HepG2 (cell line): ENCODE measurements at regions not wholly inside any gene's neighbourhood (a gene's known extent, or its start where the extent isn't known, plus 50 kb on each side); places are given as distances from the start of the nearest gene placed in this dataset.

Experiments used
- ATAC-seq: fragments of 200-7000 bp; cut with Tn5 transposase; 3 replicates; pipeline ENCODE4 v1.9.1; 2020; ENCODE audit warnings: mild to moderate bottlenecking, moderate library complexity
- BruUV-seq: library from RNA; stranded (reverse); fragments of 400-500 nt; replicated peaks from 2 replicates; lab custom pipeline; 2021; lab: Mats Ljungman, UMichigan
- CTCF ChIA-PET: fragments of 300-600 bp; formaldehyde crosslinking; extraction: SDS; loops from one replicate; lab custom pipeline; 2021; ENCODE audit warnings: low total read pairs, inconsistent platforms, low intra/inter-chr PET ratio; lab: Yijun Ruan, JAX
- POLR2A ChIA-PET: fragments of 350-600 bp; sonication (Branson Sonifier 250); formaldehyde crosslinking; loops from one replicate; lab custom pipeline; 2020; ENCODE audit warnings: antibody characterized with exemption, inconsistent platforms; lab: Yijun Ruan, JAX
- DNase-seq: peaks from one replicate; pipeline ENCODE4 v3.0.0-alpha.2; 2015; ENCODE audit warnings: low spot score
- FAIRE-seq: peaks from 3 replicates; lab custom pipeline; 2011; peaks lifted over from hg19 to GRCh38; lab: Jason Lieb, UNC
- H2AFZ ChIP-seq: one replicate; pipeline ENCODE4 v1.6.1; 2011; ENCODE audit warnings: low read length, inconsistent platforms
- H3K27ac ChIP-seq: fragments of 300-600 bp; 3 replicates; pipeline ENCODE4 v1.8.0; 2011; ENCODE audit warnings: mixed run types, mild to moderate bottlenecking, mixed read lengths, low read length, inconsistent platforms; ENCODE audit not compliant: insufficient read depth; ENCODE audit errors: extremely low read length
- H3K27me3 ChIP-seq, 2 experiments: fragments of 200-600 bp in 1 of 2; 2 replicates in 1 of 2; 3 replicates in 1 of 2; pipeline versions ENCODE4 v1.6.0 to v1.8.0; 2011; ENCODE audit warnings: low read length in 2 of 2, mild to moderate bottlenecking in 2 of 2, moderate library complexity in 2 of 2, inconsistent platforms in 1 of 2; ENCODE audit not compliant: insufficient read depth in 2 of 2, control insufficient read depth in 1 of 2
- H3K36me3 ChIP-seq, 2 experiments: fragments of 200-600 bp in 1 of 2; replicated peaks in 1 of 2; 2 replicates in 1 of 2; 3 replicates in 1 of 2; pipeline versions ENCODE4 v1.5.1 to v1.8.0; 2011; ENCODE audit warnings: low read length in 2 of 2, inconsistent platforms in 1 of 2; ENCODE audit not compliant: insufficient read depth in 2 of 2, control insufficient read depth in 1 of 2
- H3K4me1 ChIP-seq: 2 replicates; pipeline ENCODE4 v1.5.1; 2012; ENCODE audit warnings: low read length, inconsistent platforms; ENCODE audit not compliant: insufficient read depth
- H3K4me2 ChIP-seq: 2 replicates; pipeline ENCODE4 v1.6.0; 2011; ENCODE audit warnings: low read depth, low read length, inconsistent platforms
- H3K4me3 ChIP-seq, 3 experiments: fragments of 200-600 bp in 1 of 3; sonication (generic), shearing (Covaris generic) in 1 of 3; replicated peaks in 1 of 3; 2 replicates each; pipeline ENCODE4 v1.5.1; 2011 to 2016; ENCODE audit warnings: low read length in 3 of 3, inconsistent platforms in 2 of 3, low read depth in 2 of 3, mild to moderate bottlenecking in 2 of 3, control low read depth in 1 of 3, mixed read lengths in 1 of 3; ENCODE audit not compliant: insufficient read depth in 1 of 3
- H3K79me2 ChIP-seq: one replicate; pipeline ENCODE4 v1.6.1; 2011; ENCODE audit warnings: low read length, inconsistent platforms; ENCODE audit not compliant: insufficient read depth
- H3K9ac ChIP-seq: 2 replicates; pipeline ENCODE4 v1.6.0; 2011; ENCODE audit warnings: mild to moderate bottlenecking, low read depth, low read length, inconsistent platforms; ENCODE audit not compliant: insufficient read depth
- H3K9me3 ChIP-seq: 2 replicates; pipeline ENCODE4 v1.5.1; 2012; ENCODE audit warnings: mild to moderate bottlenecking, low read length
- H4K20me1 ChIP-seq: 2 replicates; pipeline ENCODE4 v1.6.0; 2011; ENCODE audit warnings: inconsistent platforms, mild to moderate bottlenecking, low read length, moderate library complexity; ENCODE audit not compliant: insufficient read depth
- FOXA1 ChIP-seq, 2 experiments: fragments of 450-650 bp in 1 of 2; sonication (generic) in 1 of 2; formaldehyde crosslinking in 1 of 2; IDR thresholded peaks; 2 replicates each; pipeline versions ENCODE4 v1.4.0 to v1.6.1; 2016 to 2020; ENCODE audit warnings: missing genetic modification reagents in 1 of 2
- JUN ChIP-seq: sonication (generic); formaldehyde crosslinking; IDR thresholded peaks from 2 replicates; pipeline ENCODE4 v1.4.0; 2020; ENCODE audit warnings: mild to moderate bottlenecking, missing genetic modification reagents
- PITX1 ChIP-seq: sonication (generic); formaldehyde crosslinking; IDR thresholded peaks from 2 replicates; pipeline ENCODE4 v1.5.1; 2020; ENCODE audit warnings: mild to moderate bottlenecking, missing genetic modification reagents
- ZNF224 ChIP-seq: sonication (generic); formaldehyde crosslinking; IDR thresholded peaks from 2 replicates; pipeline ENCODE4 v1.5.0; 2020; ENCODE audit warnings: mild to moderate bottlenecking, missing genetic modification reagents
- ZNF34 ChIP-seq: sonication (generic); formaldehyde crosslinking; IDR thresholded peaks from 2 replicates; pipeline ENCODE4 v1.4.0; 2020; ENCODE audit warnings: mild to moderate bottlenecking, missing genetic modification reagents, borderline replicate concordance
- WGBS: methylation state at CpG from one replicate; pipeline ENCODE4 v1.1.6; 2017; ENCODE audit warnings: low lambda C conversion rate; 5-methylcytosine and 5-hydroxymethylcytosine counted together
- in situ Hi-C: cut with HindIII; loops from 2 replicates; pipeline ENCODE4 v1.10.0; 2017; ENCODE audit warnings: low pct_unique_long_range_greater_than_20kb; ENCODE audit not compliant: extremely low pct_ligation_motif_present
- intact Hi-C: fragments of 100-400 bp; cut with micrococcal nuclease; formaldehyde crosslinking; loops from one replicate; pipeline ENCODE4 v1.10.0; 2022; ENCODE audit not compliant: unreplicated experiment
- TF ChIP-seq, protein P1 (sequence below), 2 experiments: fragments of 450-650 bp in 1 of 2; sonication (generic) in 1 of 2; formaldehyde crosslinking in 1 of 2; IDR thresholded peaks; 2 replicates each; pipeline versions ENCODE4 v1.6.1 to v1.8.0; 2016 to 2022; ENCODE audit warnings: antibody characterized with exemption in 1 of 2, mild to moderate bottlenecking in 1 of 2, missing genetic modification reagents in 1 of 2
- TF ChIP-seq, protein P2 (sequence below): sonication (generic); formaldehyde crosslinking; IDR thresholded peaks from 2 replicates; pipeline ENCODE4 v1.4.0; 2020; ENCODE audit warnings: missing genetic modification reagents, borderline replicate concordance

DNA sequence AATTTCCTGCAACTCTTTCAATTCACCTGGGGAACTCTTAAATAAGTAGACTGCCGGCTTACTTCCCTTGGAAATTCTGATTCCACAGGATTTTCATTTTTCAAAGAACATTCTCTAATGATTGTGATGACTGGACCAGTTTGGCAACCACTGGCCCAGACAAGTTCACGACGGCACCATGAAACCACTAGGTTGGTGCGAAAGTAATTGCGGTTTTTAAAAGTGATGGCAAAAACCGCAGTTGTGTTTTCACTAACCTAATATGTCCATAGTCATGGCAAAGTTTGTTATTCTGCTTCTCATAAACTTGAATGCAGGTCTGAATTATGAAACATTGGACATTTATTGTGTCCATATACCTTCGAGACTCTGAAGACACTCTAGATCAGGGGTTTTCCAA lies 317.2 kb downstream of the IRX1 start (continued):
- TF ChIP-seq, protein P1, sequence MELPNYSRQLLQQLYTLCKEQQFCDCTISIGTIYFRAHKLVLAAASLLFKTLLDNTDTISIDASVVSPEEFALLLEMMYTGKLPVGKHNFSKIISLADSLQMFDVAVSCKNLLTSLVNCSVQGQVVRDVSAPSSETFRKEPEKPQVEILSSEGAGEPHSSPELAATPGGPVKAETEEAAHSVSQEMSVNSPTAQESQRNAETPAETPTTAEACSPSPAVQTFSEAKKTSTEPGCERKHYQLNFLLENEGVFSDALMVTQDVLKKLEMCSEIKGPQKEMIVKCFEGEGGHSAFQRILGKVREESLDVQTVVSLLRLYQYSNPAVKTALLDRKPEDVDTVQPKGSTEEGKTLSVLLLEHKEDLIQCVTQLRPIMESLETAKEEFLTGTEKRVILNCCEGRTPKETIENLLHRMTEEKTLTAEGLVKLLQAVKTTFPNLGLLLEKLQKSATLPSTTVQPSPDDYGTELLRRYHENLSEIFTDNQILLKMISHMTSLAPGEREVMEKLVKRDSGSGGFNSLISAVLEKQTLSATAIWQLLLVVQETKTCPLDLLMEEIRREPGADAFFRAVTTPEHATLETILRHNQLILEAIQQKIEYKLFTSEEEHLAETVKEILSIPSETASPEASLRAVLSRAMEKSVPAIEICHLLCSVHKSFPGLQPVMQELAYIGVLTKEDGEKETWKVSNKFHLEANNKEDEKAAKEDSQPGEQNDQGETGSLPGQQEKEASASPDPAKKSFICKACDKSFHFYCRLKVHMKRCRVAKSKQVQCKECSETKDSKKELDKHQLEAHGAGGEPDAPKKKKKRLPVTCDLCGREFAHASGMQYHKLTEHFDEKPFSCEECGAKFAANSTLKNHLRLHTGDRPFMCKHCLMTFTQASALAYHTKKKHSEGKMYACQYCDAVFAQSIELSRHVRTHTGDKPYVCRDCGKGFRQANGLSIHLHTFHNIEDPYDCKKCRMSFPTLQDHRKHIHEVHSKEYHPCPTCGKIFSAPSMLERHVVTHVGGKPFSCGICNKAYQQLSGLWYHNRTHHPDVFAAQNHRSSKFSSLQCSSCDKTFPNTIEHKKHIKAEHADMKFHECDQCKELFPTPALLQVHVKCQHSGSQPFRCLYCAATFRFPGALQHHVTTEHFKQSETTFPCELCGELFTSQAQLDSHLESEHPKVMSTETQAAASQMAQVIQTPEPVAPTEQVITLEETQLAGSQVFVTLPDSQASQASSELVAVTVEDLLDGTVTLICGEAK (IDR thresholded peaks at IDR 0.05) = peak; percentile 58; the same call in 1 of the 2 replicates
- TF ChIP-seq, protein P1 (CRISPR knock-in tag; IDR thresholded peaks at IDR 0.05) = no peak
- no peak for TF ChIP-seq JUN (CRISPR knock-in tag)

DNA sequence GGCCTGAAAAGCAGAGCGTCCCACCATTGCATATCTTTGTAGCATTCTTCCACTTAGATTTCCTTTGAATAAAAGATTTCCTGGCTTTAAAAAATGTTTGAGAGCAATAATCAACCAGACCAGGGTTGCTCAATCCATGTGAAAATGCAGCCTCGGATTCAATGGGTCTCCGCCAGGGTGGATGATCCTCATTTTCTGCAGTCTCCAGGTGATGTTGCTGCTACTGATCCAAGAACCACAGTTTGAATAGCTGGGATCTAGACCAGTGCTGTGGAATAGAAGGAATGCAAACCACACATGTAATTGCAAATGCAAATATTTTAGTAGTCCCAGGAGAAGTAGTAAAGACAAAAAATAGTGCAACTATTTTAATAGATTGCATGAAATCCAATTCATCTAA lies 317.6 kb downstream of the IRX1 start:
- no peak overlapping the region for H3K4me3 ChIP-seq
- FAIRE-seq (no peak), ATAC-seq (no peak), DNase-seq (no peak)
- 24% methylated on average over 3 of the region's 3 CpGs for WGBS
- H3K4me2 ChIP-seq = no peak overlapping the region
- intact Hi-C loops (no loop called here), in situ Hi-C loops (no loop called here)
- H4K20me1 ChIP-seq = no peaks in the 10 kb centered on the region
- H3K27ac ChIP-seq = no peak overlapping the region
- no peak overlapping the region for H3K9ac ChIP-seq
- CTCF ChIA-PET = no interaction called here
- H3K4me1 ChIP-seq = no peaks in the 10 kb centered on the region
- H3K79me2 ChIP-seq = no peaks in the 10 kb centered on the region
- H3K36me3 ChIP-seq = no peaks in the 10 kb centered on the region
- peaks cover 83% of the 10 kb centered on the region for H3K9me3 ChIP-seq
- no peaks in the 10 kb centered on the region for H3K27me3 ChIP-seq
- POLR2A ChIA-PET = no interaction called here
- H2AFZ ChIP-seq = no peak overlapping the region
- no TSS peak for BruUV-seq
- TF ChIP-seq ZNF224 (CRISPR knock-in tag) (no peak), ZNF34 (CRISPR knock-in tag) (no peak), PITX1 (CRISPR knock-in tag) (no peak), FOXA1 (IDR thresholded peaks at IDR 0.05) (no peak), FOXA1 (CRISPR knock-in tag; IDR thresholded peaks at IDR 0.05) (no peak)
- TF ChIP-seq, protein P2, sequence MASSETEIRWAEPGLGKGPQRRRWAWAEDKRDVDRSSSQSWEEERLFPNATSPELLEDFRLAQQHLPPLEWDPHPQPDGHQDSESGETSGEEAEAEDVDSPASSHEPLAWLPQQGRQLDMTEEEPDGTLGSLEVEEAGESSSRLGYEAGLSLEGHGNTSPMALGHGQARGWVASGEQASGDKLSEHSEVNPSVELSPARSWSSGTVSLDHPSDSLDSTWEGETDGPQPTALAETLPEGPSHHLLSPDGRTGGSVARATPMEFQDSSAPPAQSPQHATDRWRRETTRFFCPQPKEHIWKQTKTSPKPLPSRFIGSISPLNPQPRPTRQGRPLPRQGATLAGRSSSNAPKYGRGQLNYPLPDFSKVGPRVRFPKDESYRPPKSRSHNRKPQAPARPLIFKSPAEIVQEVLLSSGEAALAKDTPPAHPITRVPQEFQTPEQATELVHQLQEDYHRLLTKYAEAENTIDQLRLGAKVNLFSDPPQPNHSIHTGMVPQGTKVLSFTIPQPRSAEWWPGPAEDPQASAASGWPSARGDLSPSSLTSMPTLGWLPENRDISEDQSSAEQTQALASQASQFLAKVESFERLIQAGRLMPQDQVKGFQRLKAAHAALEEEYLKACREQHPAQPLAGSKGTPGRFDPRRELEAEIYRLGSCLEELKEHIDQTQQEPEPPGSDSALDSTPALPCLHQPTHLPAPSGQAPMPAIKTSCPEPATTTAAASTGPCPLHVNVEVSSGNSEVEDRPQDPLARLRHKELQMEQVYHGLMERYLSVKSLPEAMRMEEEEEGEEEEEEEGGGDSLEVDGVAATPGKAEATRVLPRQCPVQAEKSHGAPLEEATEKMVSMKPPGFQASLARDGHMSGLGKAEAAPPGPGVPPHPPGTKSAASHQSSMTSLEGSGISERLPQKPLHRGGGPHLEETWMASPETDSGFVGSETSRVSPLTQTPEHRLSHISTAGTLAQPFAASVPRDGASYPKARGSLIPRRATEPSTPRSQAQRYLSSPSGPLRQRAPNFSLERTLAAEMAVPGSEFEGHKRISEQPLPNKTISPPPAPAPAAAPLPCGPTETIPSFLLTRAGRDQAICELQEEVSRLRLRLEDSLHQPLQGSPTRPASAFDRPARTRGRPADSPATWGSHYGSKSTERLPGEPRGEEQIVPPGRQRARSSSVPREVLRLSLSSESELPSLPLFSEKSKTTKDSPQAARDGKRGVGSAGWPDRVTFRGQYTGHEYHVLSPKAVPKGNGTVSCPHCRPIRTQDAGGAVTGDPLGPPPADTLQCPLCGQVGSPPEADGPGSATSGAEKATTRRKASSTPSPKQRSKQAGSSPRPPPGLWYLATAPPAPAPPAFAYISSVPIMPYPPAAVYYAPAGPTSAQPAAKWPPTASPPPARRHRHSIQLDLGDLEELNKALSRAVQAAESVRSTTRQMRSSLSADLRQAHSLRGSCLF = no peak
